K562 (cell line): ENCODE measurements at regions not wholly inside any gene's neighbourhood (a gene's known extent, or its start where the extent isn't known, plus 50 kb on each side); places are given as distances from the start of the nearest gene placed in this dataset.

Source experiments
- ATAC-seq: fragments of 200-7000 bp; cut with Tn5 transposase; 3 replicates; pipeline ENCODE4 v1.9.1; 2020; ENCODE audit warnings: moderate library complexity
- BruUV-seq: library from RNA; stranded (reverse); fragments of 400-500 nt; replicated peaks from 2 replicates; lab custom pipeline; 2021; lab: Mats Ljungman, UMichigan
- CTCF ChIA-PET: fragments of 300-600 bp; formaldehyde crosslinking; extraction: SDS; loops from one replicate; lab custom pipeline; 2021; ENCODE audit warnings: low intra/inter-chr PET ratio; lab: Yijun Ruan, JAX
- POLR2A ChIA-PET: fragments of 300-600, 350-650 bp; sonication (Branson Sonifier 250); formaldehyde crosslinking; extraction: SDS; loops from one replicate; lab custom pipeline; 2021; ENCODE audit warnings: antibody characterized with exemption, inconsistent platforms; lab: Yijun Ruan, JAX
- DNase-seq, 4 experiments: peaks; one replicate each; pipeline versions ENCODE4 v3.0.0 to v3.0.0-alpha.2; 2011 to 2018; ENCODE audit warnings: low spot score in 3 of 4, mixed read lengths in 3 of 4; ENCODE audit errors: extremely low read depth in 1 of 4
- FAIRE-seq: peaks from 2 replicates; lab custom pipeline; 2011; peaks lifted over from hg19 to GRCh38; lab: Jason Lieb, UNC
- H2AFZ ChIP-seq: 2 replicates; pipeline ENCODE4 v1.6.0; 2011; ENCODE audit warnings: low read depth, low read length, control low read depth, inconsistent platforms
- H3K27ac ChIP-seq: fragments of 200-600 bp; 3 replicates; pipeline ENCODE4 v1.8.0; 2011; ENCODE audit warnings: low read depth, mild to moderate bottlenecking, control low read depth, inconsistent platforms, low read length, moderate library complexity, mixed read lengths; ENCODE audit errors: extremely low read depth
- H3K27me3 ChIP-seq, 2 experiments: fragments of 300-600 bp in 1 of 2; 2 replicates in 1 of 2; 3 replicates in 1 of 2; pipeline versions ENCODE4 v1.6.0 to v1.8.0; 2011; ENCODE audit warnings: inconsistent platforms in 2 of 2, low read length in 2 of 2, mild to moderate bottlenecking in 1 of 2, mixed read lengths in 1 of 2, moderate library complexity in 1 of 2; ENCODE audit not compliant: control insufficient read depth in 2 of 2, insufficient read depth in 2 of 2
- H3K36me3 ChIP-seq: fragments of 300-600 bp; 3 replicates; pipeline ENCODE4 v1.8.0; 2011; ENCODE audit warnings: mild to moderate bottlenecking, low read length, inconsistent platforms; ENCODE audit not compliant: control insufficient read depth, insufficient read depth
- H3K4me1 ChIP-seq, 2 experiments: fragments of 200-600 bp in 1 of 2; replicated peaks in 1 of 2; 2 replicates in 1 of 2; 3 replicates in 1 of 2; pipeline versions ENCODE4 v1.5.1 to v1.8.0; 2011; ENCODE audit warnings: inconsistent platforms in 2 of 2, low read length in 2 of 2, mild to moderate bottlenecking in 1 of 2, mixed read lengths in 1 of 2, moderate library complexity in 1 of 2; ENCODE audit not compliant: control insufficient read depth in 2 of 2, insufficient read depth in 2 of 2
- H3K4me2 ChIP-seq: 2 replicates; pipeline ENCODE4 v1.6.1; 2011; ENCODE audit warnings: low read length, control low read depth, inconsistent platforms, mixed read lengths; ENCODE audit not compliant: insufficient read depth
- H3K4me3 ChIP-seq: fragments of 200-600 bp; sonication (generic), shearing (Covaris generic); 2 replicates; pipeline ENCODE4 v1.5.1; 2016; ENCODE audit warnings: control low read depth, inconsistent platforms
- H3K79me2 ChIP-seq: fragments of 200-600 bp; 3 replicates; pipeline ENCODE4 v1.8.0; 2011; ENCODE audit warnings: low read length, inconsistent platforms; ENCODE audit not compliant: control insufficient read depth, insufficient read depth
- H3K9ac ChIP-seq, 2 experiments: 2 replicates each; pipeline versions ENCODE4 v1.6.0 to v1.6.1; 2011; ENCODE audit warnings: low read depth in 2 of 2, low read length in 2 of 2, control low read depth in 1 of 2, inconsistent platforms in 1 of 2, mild to moderate bottlenecking in 1 of 2, mixed read lengths in 1 of 2; ENCODE audit not compliant: insufficient read depth in 1 of 2
- H3K9me1 ChIP-seq: one replicate; pipeline ENCODE4 v1.6.0; 2011; ENCODE audit warnings: inconsistent platforms, mild to moderate bottlenecking, low read length, moderate library complexity; ENCODE audit not compliant: control insufficient read depth, insufficient read depth
- H3K9me3 ChIP-seq: replicated peaks from 2 replicates; pipeline ENCODE4 v1.5.1; 2011; ENCODE audit warnings: low read depth, low read length, inconsistent platforms; ENCODE audit not compliant: control insufficient read depth, insufficient read depth
- H4K20me1 ChIP-seq: replicated peaks from 2 replicates; pipeline ENCODE4 v1.6.1; 2011; ENCODE audit warnings: low read length, inconsistent platforms, mixed read lengths; ENCODE audit not compliant: control insufficient read depth, insufficient read depth
- CBX5 ChIP-seq: IDR thresholded peaks from 2 replicates; pipeline ENCODE4 v1.6.1; 2014; ENCODE audit warnings: low read depth, borderline replicate concordance
- CHD2 ChIP-seq: IDR thresholded peaks from 2 replicates; pipeline ENCODE4 v1.6.1; 2011; ENCODE audit warnings: low read depth, low read length
- DPF2 ChIP-seq: fragments of 450-650 bp; IDR thresholded peaks from 2 replicates; pipeline ENCODE4 v1.6.1; 2016
- FIP1L1 ChIP-seq: fragments of 200-400 bp; formaldehyde crosslinking; IDR thresholded peaks from 2 replicates; pipeline ENCODE4 v1.6.1; 2018; ENCODE audit warnings: mild to moderate bottlenecking, low read depth, low read length; ENCODE audit not compliant: poor library complexity, severe bottlenecking
- HEY1 ChIP-seq: fragments of 250-450 bp; sonication (Bioruptor Pico); IDR thresholded peaks from 2 replicates; pipeline ENCODE4 v1.5.0; 2020; ENCODE audit warnings: mild to moderate bottlenecking, moderate library complexity, borderline replicate concordance
- HMGXB4 ChIP-seq: sonication (generic); formaldehyde crosslinking; IDR thresholded peaks from 2 replicates; pipeline ENCODE4 v1.8.1; 2023; ENCODE audit warnings: mild to moderate bottlenecking, missing genetic modification reagents
- MED1 ChIP-seq: sonication (generic); formaldehyde crosslinking; IDR thresholded peaks from 2 replicates; pipeline ENCODE4 v1.8.1; 2023; ENCODE audit warnings: missing genetic modification reagents, borderline replicate concordance
- MNT ChIP-seq, 2 experiments: fragments of 450-650 bp; conservative IDR thresholded peaks; 2 replicates each; pipeline ENCODE4 v1.6.1; 2017; ENCODE audit warnings: mild to moderate bottlenecking in 2 of 2, moderate library complexity in 2 of 2
- NR2C2 ChIP-seq, 2 experiments: fragments of 200-800 bp in 1 of 2; sonication (Bioruptor generic) in 1 of 2; sonication (generic) in 1 of 2; formaldehyde crosslinking in 1 of 2; IDR thresholded peaks; 2 replicates each; pipeline versions ENCODE4 v1.6.1 to v1.8.0; 2016 to 2022; ENCODE audit warnings: mild to moderate bottlenecking in 1 of 2, missing compliant biosample characterization in 1 of 2, missing genetic modification characterization in 1 of 2, missing genetic modification reagents in 1 of 2
- RBM15 ChIP-seq: fragments of 200-400 bp; formaldehyde crosslinking; IDR thresholded peaks from 2 replicates; pipeline ENCODE4 v1.6.1; 2018; ENCODE audit warnings: mild to moderate bottlenecking, low read length, moderate library complexity; ENCODE audit not compliant: insufficient read depth
- SMAD4 ChIP-seq: fragments of 250-450 bp; sonication (Bioruptor Pico); conservative IDR thresholded peaks from 2 replicates; pipeline ENCODE4 v1.8.0; 2021; ENCODE audit warnings: inconsistent platforms, mild to moderate bottlenecking, moderate library complexity
- SMARCE1 ChIP-seq: fragments of 450-650 bp; IDR thresholded peaks from 2 replicates; pipeline ENCODE4 v1.7.1; 2016; ENCODE audit warnings: mild to moderate bottlenecking
- U2AF2 ChIP-seq: fragments of 200-400 bp; formaldehyde crosslinking; optimal IDR thresholded peaks from 2 replicates; pipeline ENCODE3; 2017; ENCODE audit warnings: low read depth, mild to moderate bottlenecking, low read length
- ZNF274 ChIP-seq: IDR thresholded peaks from 2 replicates; pipeline ENCODE4 v1.6.1; 2011; ENCODE audit warnings: low read depth, mild to moderate bottlenecking, low read length, moderate library complexity, borderline replicate concordance
- ZNF398 ChIP-seq: fragments of 250-450 bp; sonication (Bioruptor Pico); IDR thresholded peaks from 2 replicates; pipeline ENCODE4 v1.8.0; 2021; ENCODE audit warnings: moderate library complexity, mild to moderate bottlenecking, inconsistent platforms
- ZNF41 ChIP-seq: fragments of 250-450 bp; sonication (Bioruptor Pico); conservative IDR thresholded peaks from 2 replicates; pipeline ENCODE4 v1.4.0; 2020; ENCODE audit warnings: mild to moderate bottlenecking
- ZNF57 ChIP-seq: fragments of 450-650 bp; formaldehyde crosslinking; IDR thresholded peaks from 2 replicates; pipeline ENCODE4 v1.4.0; 2020; ENCODE audit warnings: mild to moderate bottlenecking, moderate library complexity
- ZNF76 ChIP-seq: fragments of 250-450 bp; sonication (Bioruptor Pico); IDR thresholded peaks from 2 replicates; pipeline ENCODE4 v1.4.0; 2020; ENCODE audit warnings: mild to moderate bottlenecking, moderate library complexity, borderline replicate concordance
- WGBS: fragments of 100-300 bp; shearing (Covaris generic); methylation state at CpG from one replicate; pipeline ENCODE4 v1.1.6; 2016; ENCODE audit warnings: low coverage, mixed read lengths; ENCODE audit not compliant: insufficient coverage; ENCODE audit errors: missing lambda C conversion rate; 5-methylcytosine and 5-hydroxymethylcytosine counted together
- in situ Hi-C: fragments of 300-500 bp; cut with MboI; formaldehyde crosslinking; loops from 4 replicates; pipeline ENCODE4 v1.15.0; 2018; ENCODE audit warnings: inconsistent platforms, mixed read lengths
- intact Hi-C: fragments of 100-400 bp; cut with micrococcal nuclease; formaldehyde crosslinking; loops from 2 replicates; pipeline ENCODE4 v1.14.2; 2022

- Histone ChIP-seq H3K4me2 (no peak overlapping the region), H3K79me2 (no peaks in the 10 kb centered on the region), H3K9me3 (no peaks in the 10 kb centered on the region), H3K36me3 (no peaks in the 10 kb centered on the region), H3K27ac (no peak overlapping the region), H3K4me1 (no peaks in the 10 kb centered on the region; a peak in 1 of 5 replicates), H3K9me1 (no peaks in the 10 kb centered on the region), H2AFZ (no peak overlapping the region), H4K20me1 (no peaks in the 10 kb centered on the region), H3K4me3 (no peak overlapping the region), H3K27me3 (no peaks in the 10 kb centered on the region; a peak in 2 of 5 replicates), H3K9ac (no peak overlapping the region)
- ATAC-seq (no peak), FAIRE-seq (no peak), DNase-seq (no peak)
- in situ Hi-C loops (no loop called here), intact Hi-C loops (no loop called here)
- WGBS, result 0% methylated on average over 2 of the region's 2 CpGs
- ChIA-PET POLR2A (no interaction called here), CTCF (no interaction called here)
- no TSS peak for BruUV-seq
- no peak for TF ChIP-seq FIP1L1
- no peak for TF ChIP-seq SMAD4 (CRISPR knock-in tag)
- no peak for TF ChIP-seq HEY1 (CRISPR knock-in tag)
- no peak for TF ChIP-seq CHD2
- TF ChIP-seq CBX5, result no peak
- no peak for TF ChIP-seq NR2C2 (CRISPR knock-in tag; IDR thresholded peaks at IDR 0.05)
- no peak for TF ChIP-seq NR2C2 (tag; IDR thresholded peaks at IDR 0.05)
- no peak for TF ChIP-seq MED1 (CRISPR knock-in tag)
- no peak for TF ChIP-seq SMARCE1
- no peak for TF ChIP-seq MNT (conservative IDR thresholded peaks at IDR 0.05)
- TF ChIP-seq ZNF76, result no peak
- TF ChIP-seq RBM15, result no peak
- TF ChIP-seq HMGXB4, result no peak
- no peak for TF ChIP-seq ZNF57 (CRISPR knock-in tag)
- no peak for TF ChIP-seq ZNF398 (CRISPR knock-in tag)
- no peak for TF ChIP-seq DPF2
- TF ChIP-seq ZNF41 (CRISPR knock-in tag), result no peak
- no peak for TF ChIP-seq U2AF2
- no peak for TF ChIP-seq ZNF274
Measured at GRCh38 chr5:115396688-115397087, 100.2 kb upstream of the CCDC112 start.
